GM12873 (cell line): ENCODE measurements at regions not wholly inside any gene's neighbourhood (a gene's known extent, or its start where the extent isn't known, plus 50 kb on each side); places are given as distances from the start of the nearest gene placed in this dataset.

Source experiments
- CTCF ChIP-seq: IDR thresholded peaks from 2 replicates; pipeline ENCODE4 v1.5.1; 2012; ENCODE audit warnings: low read depth, mild to moderate bottlenecking, moderate library complexity, low read length, control low read depth; ENCODE audit not compliant: insufficient read depth; ENCODE audit errors: missing control alignments

- no peak for TF ChIP-seq CTCF
Observed at GRCh38 chr13:71087432-71087831, 779.6 kb downstream of the DACH1 start.

GRCh38 chr13:71087006-71087405 is 780.0 kb downstream of the DACH1 start:
- no peak for TF ChIP-seq CTCF

- TF ChIP-seq CTCF = no peak
Observed at GRCh38 chr13:71082631-71083030, 784.4 kb downstream of the DACH1 start.

GRCh38 chr13:71079638-71080037 is 787.4 kb downstream of the DACH1 start:
- no peak for TF ChIP-seq CTCF

- no peak for TF ChIP-seq CTCF
Observed at GRCh38 chr13:71068041-71068440, 799.0 kb downstream of the DACH1 start.

GRCh38 chr13:71067165-71067815 is 799.7 kb downstream of the DACH1 start:
- TF ChIP-seq CTCF = no peak

GRCh38 chr13:71056581-71056980 is 810.4 kb downstream of the DACH1 start:
- no peak for TF ChIP-seq CTCF

GRCh38 chr13:71055644-71056043 is 811.4 kb downstream of the DACH1 start:
- TF ChIP-seq CTCF = no peak
